Brain microvascular endothelial cell (primary cell): ENCODE measurements at regions not wholly inside any gene's neighbourhood (a gene's known extent, or its start where the extent isn't known, plus 50 kb on each side); places are given as distances from the start of the nearest gene placed in this dataset.

Experiments
- DNase-seq: peaks from one replicate; pipeline ENCODE4 v3.0.0-alpha.2; 2020
- H3K27ac ChIP-seq: fragments of 250-450 bp; sonication (Bioruptor Pico); 2 replicates; pipeline ENCODE4 v1.5.1; 2020; ENCODE audit warnings: mild to moderate bottlenecking, moderate library complexity
- H3K27me3 ChIP-seq: fragments of 250-450 bp; sonication (Bioruptor Pico); replicated peaks from 2 replicates; pipeline ENCODE4 v1.5.1; 2020; ENCODE audit warnings: mild to moderate bottlenecking
- H3K36me3 ChIP-seq: fragments of 250-450 bp; sonication (Bioruptor Pico); replicated peaks from 2 replicates; pipeline ENCODE4 v1.5.1; 2020; ENCODE audit warnings: mild to moderate bottlenecking
- H3K4me3 ChIP-seq: 2 replicates; pipeline ENCODE4 v1.5.1; 2011; ENCODE audit warnings: low read depth, mild to moderate bottlenecking, control low read depth, low read length, moderate library complexity
- in situ Hi-C: cut with HindIII; loops from 2 replicates; pipeline ENCODE4 v1.10.0; 2017; ENCODE audit warnings: low sequenced_read_pairs, low pct_ligation_motif_present
- TF ChIP-seq, protein P1 (sequence below): IDR thresholded peaks from 2 replicates; pipeline ENCODE4 v1.5.1; 2011; ENCODE audit warnings: low read depth, mild to moderate bottlenecking, moderate library complexity, low read length, control low read depth, inconsistent platforms; ENCODE audit errors: missing control alignments

- DNase-seq: no peak
- no peaks in the 10 kb centered on the region for H3K27me3 ChIP-seq
- H3K27ac ChIP-seq: no peak overlapping the region
- in situ Hi-C loops: no loop called here
- no peaks in the 10 kb centered on the region for H3K36me3 ChIP-seq
- TF ChIP-seq, protein P1, sequence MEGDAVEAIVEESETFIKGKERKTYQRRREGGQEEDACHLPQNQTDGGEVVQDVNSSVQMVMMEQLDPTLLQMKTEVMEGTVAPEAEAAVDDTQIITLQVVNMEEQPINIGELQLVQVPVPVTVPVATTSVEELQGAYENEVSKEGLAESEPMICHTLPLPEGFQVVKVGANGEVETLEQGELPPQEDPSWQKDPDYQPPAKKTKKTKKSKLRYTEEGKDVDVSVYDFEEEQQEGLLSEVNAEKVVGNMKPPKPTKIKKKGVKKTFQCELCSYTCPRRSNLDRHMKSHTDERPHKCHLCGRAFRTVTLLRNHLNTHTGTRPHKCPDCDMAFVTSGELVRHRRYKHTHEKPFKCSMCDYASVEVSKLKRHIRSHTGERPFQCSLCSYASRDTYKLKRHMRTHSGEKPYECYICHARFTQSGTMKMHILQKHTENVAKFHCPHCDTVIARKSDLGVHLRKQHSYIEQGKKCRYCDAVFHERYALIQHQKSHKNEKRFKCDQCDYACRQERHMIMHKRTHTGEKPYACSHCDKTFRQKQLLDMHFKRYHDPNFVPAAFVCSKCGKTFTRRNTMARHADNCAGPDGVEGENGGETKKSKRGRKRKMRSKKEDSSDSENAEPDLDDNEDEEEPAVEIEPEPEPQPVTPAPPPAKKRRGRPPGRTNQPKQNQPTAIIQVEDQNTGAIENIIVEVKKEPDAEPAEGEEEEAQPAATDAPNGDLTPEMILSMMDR: no peak
- H3K4me3 ChIP-seq: no peak overlapping the region
These were observed 174.4 kb downstream of the CARTPT start for GRCh38 chr5:71893451-71893850.

GRCh38 chr5:71894091-71894490 lies 175.0 kb downstream of the CARTPT start:
- Histone ChIP-seq H3K27ac (no peak overlapping the region), H3K27me3 (no peaks in the 10 kb centered on the region), H3K36me3 (no peaks in the 10 kb centered on the region), H3K4me3 (no peak overlapping the region)
- DNase-seq: no peak
- in situ Hi-C loops: no loop called here
- TF ChIP-seq, protein P1: no peak

DNA sequence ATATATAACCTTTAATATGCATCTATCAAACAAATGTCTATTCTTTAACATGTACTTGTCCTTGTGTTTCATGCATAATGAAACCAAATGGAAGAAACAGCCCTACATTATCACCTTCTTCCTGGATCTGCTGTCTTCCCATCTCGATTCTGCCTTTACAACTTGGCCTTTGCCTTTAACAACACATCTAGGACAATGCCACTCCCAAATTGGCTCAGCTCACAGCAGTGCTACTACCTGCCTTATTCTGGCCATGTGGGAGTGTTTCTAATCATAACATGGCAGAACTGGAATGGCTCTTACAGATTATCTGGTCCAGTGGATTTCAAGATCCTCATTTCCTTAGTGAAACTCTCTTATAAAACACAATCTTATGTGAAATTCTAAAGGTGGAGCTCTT lies 176.5 kb downstream of the CARTPT start:
- DNase-seq: no peak
- H3K27me3 ChIP-seq: no peaks in the 10 kb centered on the region
- in situ Hi-C loops: no loop called here
- no peaks in the 10 kb centered on the region for H3K36me3 ChIP-seq
- TF ChIP-seq, protein P1: no peak
- H3K27ac ChIP-seq: no peak overlapping the region
- H3K4me3 ChIP-seq: no peak overlapping the region

DNA sequence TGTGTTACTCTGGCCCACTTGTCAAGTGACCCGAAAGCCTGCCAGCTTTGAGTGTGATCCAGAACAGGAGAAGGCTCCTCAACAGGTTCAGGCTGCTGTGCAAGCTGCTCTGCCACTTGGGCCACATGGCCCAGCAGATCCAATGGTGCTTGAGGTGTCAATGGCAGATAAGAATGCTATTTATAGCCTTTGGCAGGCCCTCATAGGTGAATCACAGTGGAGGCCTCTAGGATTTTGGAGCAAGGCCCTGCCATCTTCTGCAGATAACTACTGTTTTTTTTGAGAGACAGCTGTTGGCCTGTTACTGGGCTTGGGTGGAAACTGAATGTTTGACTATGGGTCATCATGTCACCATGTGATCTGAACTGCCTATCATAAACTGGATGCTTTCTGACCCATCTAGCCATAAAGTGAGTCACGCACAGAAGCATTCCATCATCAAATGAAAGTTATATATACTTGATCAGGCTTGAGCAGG lies 180.8 kb downstream of the CARTPT start:
- Histone ChIP-seq H3K4me3 (no peak overlapping the region), H3K36me3 (no peaks in the 10 kb centered on the region), H3K27ac (no peak overlapping the region), H3K27me3 (no peaks in the 10 kb centered on the region)
- in situ Hi-C loops: no loop called here
- peak; percentile 68 for DNase-seq
- TF ChIP-seq, protein P1: no peak

DNA sequence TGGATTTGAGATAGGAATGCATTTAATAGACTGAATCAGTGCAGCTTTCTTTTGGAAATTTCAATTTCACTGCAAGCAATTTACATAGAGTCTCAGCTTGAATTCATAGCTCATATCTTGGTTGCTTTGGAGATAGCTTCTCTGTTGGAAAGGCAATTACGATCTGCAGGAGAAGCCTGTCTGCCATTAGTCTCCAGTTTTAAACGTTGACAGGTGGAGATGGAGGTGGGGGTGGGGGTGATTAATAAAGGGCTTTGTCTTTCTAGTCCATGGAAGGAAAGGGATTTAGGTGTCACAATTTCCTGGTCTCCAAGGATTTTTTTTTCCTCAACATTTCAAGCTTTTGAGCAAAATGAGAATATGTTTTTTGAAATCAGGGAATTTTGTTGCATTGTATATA lies 184.7 kb downstream of the CARTPT start:
- TF ChIP-seq, protein P1: no peak
- in situ Hi-C loops: no loop called here
- no peak for DNase-seq
- no peak overlapping the region for H3K4me3 ChIP-seq
- no peak overlapping the region for H3K27ac ChIP-seq
- no peaks in the 10 kb centered on the region for H3K36me3 ChIP-seq
- no peaks in the 10 kb centered on the region for H3K27me3 ChIP-seq

- Histone ChIP-seq H3K27ac (no peak overlapping the region), H3K4me3 (no peak overlapping the region), H3K27me3 (no peaks in the 10 kb centered on the region), H3K36me3 (no peaks in the 10 kb centered on the region)
- TF ChIP-seq, protein P1: no peak
- DNase-seq: no peak
- in situ Hi-C loops: no loop called here
These were observed 185.8 kb downstream of the CARTPT start for GRCh38 chr5:71904852-71905251.
